ENCODE measurements at regions not wholly inside any gene's neighbourhood (a gene's known extent, or its start where the extent isn't known, plus 50 kb on each side); places are given as distances from the start of the nearest gene placed in this dataset.

GRCh38 chr20:63101781-63102720, 95.3 kb upstream of the BHLHE23 start:
- in situ Hi-C loops (cut with HindIII; ENCODE audit: low sequenced_read_pairs) = no loop called here

- in situ Hi-C loops (cut with HindIII; ENCODE audit: low sequenced_read_pairs) = no loop called here
Observed at GRCh38 chr20:63100926-63101699, 94.3 kb upstream of the BHLHE23 start.

GRCh38 chr20:63100174-63100925, 93.6 kb upstream of the BHLHE23 start:
- in situ Hi-C loops (cut with HindIII; ENCODE audit: low sequenced_read_pairs) = no loop called here

GRCh38 chr20:63099456-63100173, 92.9 kb upstream of the BHLHE23 start:
- in situ Hi-C loops (cut with HindIII; ENCODE audit: low sequenced_read_pairs) = loop anchor here (25.0 kb wide), 1 partner anchor 188 kb away; the partner anchor contains the start of gene COL20A1

- in situ Hi-C loops (cut with HindIII; ENCODE audit: low sequenced_read_pairs) = loop anchor here (25.0 kb wide), 1 partner anchor 189 kb away; the partner anchor contains the start of gene COL20A1
Observed at GRCh38 chr20:63098195-63098810, 91.5 kb upstream of the BHLHE23 start.

GRCh38 chr20:63097336-63097831, 90.6 kb upstream of the BHLHE23 start:
- in situ Hi-C loops (cut with HindIII; ENCODE audit: low sequenced_read_pairs) = loop anchor here (25.0 kb wide), 1 partner anchor 190 kb away; the partner anchor contains the start of gene COL20A1

GRCh38 chr20:63096681-63097335, 90.0 kb upstream of the BHLHE23 start:
- in situ Hi-C loops (cut with HindIII; ENCODE audit: low sequenced_read_pairs) = loop anchor here (25.0 kb wide), 1 partner anchor 190 kb away; the partner anchor contains the start of gene COL20A1

- in situ Hi-C loops (cut with HindIII; ENCODE audit: low sequenced_read_pairs) = loop anchor here (25.0 kb wide), 1 partner anchor 191 kb away; the partner anchor contains the start of gene COL20A1
Observed at GRCh38 chr20:63095718-63096654, 89.2 kb upstream of the BHLHE23 start.

- in situ Hi-C loops (cut with HindIII; ENCODE audit: low sequenced_read_pairs) = loop anchor here (5.0 to 25.0 kb wide), 2 partner anchors 48 to 192 kb away; partner anchors contain the start of gene COL20A1
Observed at GRCh38 chr20:63094767-63095499, 88.2 kb upstream of the BHLHE23 start.

- in situ Hi-C loops (cut with HindIII; ENCODE audit: low sequenced_read_pairs) = loop anchor here (5.0 to 25.0 kb wide), 2 partner anchors 47 to 193 kb away; partner anchors contain the start of gene COL20A1
Observed at GRCh38 chr20:63093966-63094766, 87.4 kb upstream of the BHLHE23 start.

GRCh38 chr20:63092660-63093215, 86.0 kb upstream of the BHLHE23 start:
- in situ Hi-C loops (cut with HindIII; ENCODE audit: low sequenced_read_pairs) = loop anchor here (5.0 to 25.0 kb wide), 2 partner anchors 45 to 195 kb away; partner anchors contain the start of gene COL20A1

GRCh38 chr20:63091901-63092659, 85.3 kb upstream of the BHLHE23 start:
- in situ Hi-C loops (cut with HindIII; ENCODE audit: low sequenced_read_pairs) = loop anchor here (5.0 to 25.0 kb wide), 2 partner anchors 45 to 195 kb away; partner anchors contain the start of gene COL20A1

GRCh38 chr20:63090682-63091571, 84.2 kb upstream of the BHLHE23 start:
- in situ Hi-C loops (cut with HindIII; ENCODE audit: low sequenced_read_pairs) = loop anchor here (5.0 to 25.0 kb wide), 2 partner anchors 44 to 196 kb away; partner anchors contain the start of gene COL20A1

GRCh38 chr20:63090052-63090451, 83.3 kb upstream of the BHLHE23 start:
- in situ Hi-C loops (cut with HindIII; ENCODE audit: low sequenced_read_pairs) = loop anchor here (5.0 to 25.0 kb wide), 2 partner anchors 43 to 197 kb away; partner anchors contain the start of gene COL20A1

Measured in endothelial cell of hepatic sinusoid (primary cell).